ENCODE measurements at regions not wholly inside any gene's neighbourhood (a gene's known extent, or its start where the extent isn't known, plus 50 kb on each side); places are given as distances from the start of the nearest gene placed in this dataset.
"Not testable (repeated sequence)": the region's sequence is repeated elsewhere in the genome, so short reads cannot be mapped to it uniquely, and the experiment has no call there.

DNA sequence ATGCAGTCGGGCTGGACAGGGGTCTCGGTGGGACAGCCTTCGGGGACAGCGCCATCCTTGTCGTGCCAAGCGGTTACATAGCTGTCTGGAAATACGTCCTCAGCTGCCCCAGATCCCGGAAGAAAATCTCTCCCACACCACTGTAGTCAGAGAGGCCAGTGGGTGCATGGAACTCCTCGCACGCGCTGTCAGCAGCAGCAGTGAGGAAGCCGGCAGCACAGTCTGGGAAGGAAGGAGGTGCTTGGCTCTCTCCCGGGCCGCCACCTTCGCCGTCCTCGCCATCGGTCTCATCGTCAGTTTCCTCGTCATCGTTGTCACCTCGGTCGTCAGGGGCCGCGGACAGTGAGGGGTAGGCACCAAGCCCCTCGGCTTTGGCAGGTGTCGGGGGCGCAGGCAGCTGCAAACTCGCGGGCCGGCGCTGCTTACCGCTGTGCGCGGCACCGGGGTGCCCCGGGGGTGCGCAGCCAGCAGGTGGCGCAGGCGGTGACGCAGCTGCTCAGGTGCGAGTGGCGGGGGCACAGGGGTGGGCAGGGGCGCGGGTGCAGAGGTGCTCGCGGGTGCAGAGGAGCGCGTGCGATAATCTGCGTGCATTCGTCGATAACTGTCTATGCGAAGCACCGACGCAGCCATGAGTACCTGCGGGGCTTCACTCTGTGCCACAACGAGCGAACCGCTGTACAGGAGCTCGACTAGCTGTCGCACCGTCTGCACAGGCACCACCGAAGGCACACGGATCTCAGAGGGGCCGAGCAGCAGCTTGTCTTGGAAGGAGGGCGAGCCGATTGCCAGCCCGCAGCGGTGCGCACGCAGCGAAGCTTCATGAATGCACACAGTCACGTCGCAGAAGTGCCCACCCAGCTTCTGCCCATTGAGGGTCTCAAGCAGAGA lies 89.2 kb downstream of the LIMS3 start:
- intact Hi-C loops (cut with micrococcal nuclease), result not testable (repeated sequence)

DNA sequence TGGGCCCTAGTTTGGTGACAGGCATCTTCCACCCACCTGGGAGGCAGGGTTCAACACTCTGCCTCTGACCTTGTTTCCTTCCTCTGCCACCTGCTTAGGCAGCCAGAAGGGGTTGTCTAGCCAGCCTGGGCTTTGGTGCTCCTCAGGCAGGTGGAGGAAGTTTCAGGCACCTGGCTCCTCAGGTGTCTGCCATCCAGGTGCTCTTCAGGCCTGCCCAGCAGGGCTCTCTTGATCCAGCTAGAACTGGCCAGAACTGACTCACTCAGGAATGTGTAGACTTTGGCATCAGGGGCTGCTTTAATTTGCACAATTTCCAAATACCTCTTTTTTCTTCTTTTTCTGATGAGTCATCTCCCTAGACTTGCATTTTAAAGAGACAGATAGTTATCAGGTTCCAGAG lies 100.9 kb downstream of the LIMS3 start:
- H3K79me2 ChIP-seq (ENCODE audit: insufficient read depth, low read length); H3K4me1 ChIP-seq (ENCODE audit: control insufficient read depth in 1 of 2, insufficient read depth in 2 of 2, low read length in 2 of 2); H3K36me3 ChIP-seq (ENCODE audit: control insufficient read depth in 1 of 2, insufficient read depth in 2 of 2, low read length in 2 of 2); H3K9ac ChIP-seq (ENCODE audit: low read length); DNase-seq (ENCODE audit: low read depth, low spot score); H3K9me2 ChIP-seq (ENCODE audit: insufficient read depth); ATAC-seq; POLR2A ChIA-PET; BruUV-seq (replicated peaks); RAD21 ChIA-PET (ENCODE audit: low non-redundant PET in 1 of 2, low total read pairs in 2 of 2, uncharacterized antibody in 2 of 2, unreplicated experiment in 2 of 2); CTCF ChIA-PET; H3K9me3 ChIP-seq (ENCODE audit: control insufficient read depth in 1 of 2, insufficient read depth in 1 of 2, low read depth in 1 of 2, low read length in 2 of 2); H3K27me3 ChIP-seq (ENCODE audit: insufficient read depth, low read length); H3K4me2 ChIP-seq (ENCODE audit: low read length); H3K27ac ChIP-seq (ENCODE audit: low read depth, low read length); H2AFZ ChIP-seq (ENCODE audit: low read depth, low read length, poor library complexity, severe bottlenecking); H4K20me1 ChIP-seq (ENCODE audit: insufficient read depth); intact Hi-C loops (cut with micrococcal nuclease); H3K4me3 ChIP-seq (replicated peaks in 1 of 2; ENCODE audit: low read depth in 1 of 2, low read length in 2 of 2): not testable (repeated sequence)

More for the DNA sequence above, 89.2 kb downstream of the LIMS3 start:
- BruUV-seq (replicated peaks); H3K79me2 ChIP-seq (ENCODE audit: insufficient read depth, low read length); H4K20me1 ChIP-seq (ENCODE audit: insufficient read depth); H3K9ac ChIP-seq (ENCODE audit: low read length); RAD21 ChIA-PET (ENCODE audit: low non-redundant PET in 1 of 2, low total read pairs in 2 of 2, uncharacterized antibody in 2 of 2, unreplicated experiment in 2 of 2); H3K4me1 ChIP-seq (ENCODE audit: control insufficient read depth in 1 of 2, insufficient read depth in 2 of 2, low read length in 2 of 2); CTCF ChIA-PET; H3K27me3 ChIP-seq (ENCODE audit: insufficient read depth, low read length); H3K36me3 ChIP-seq (ENCODE audit: control insufficient read depth in 1 of 2, insufficient read depth in 2 of 2, low read length in 2 of 2); H3K27ac ChIP-seq (ENCODE audit: low read depth, low read length); H3K4me3 ChIP-seq (replicated peaks in 1 of 2; ENCODE audit: low read depth in 1 of 2, low read length in 2 of 2); H3K9me2 ChIP-seq (ENCODE audit: insufficient read depth); H2AFZ ChIP-seq (ENCODE audit: low read depth, low read length, poor library complexity, severe bottlenecking); DNase-seq (ENCODE audit: low read depth, low spot score); H3K4me2 ChIP-seq (ENCODE audit: low read length); POLR2A ChIA-PET; H3K9me3 ChIP-seq (ENCODE audit: control insufficient read depth in 1 of 2, insufficient read depth in 1 of 2, low read depth in 1 of 2, low read length in 2 of 2): not testable (repeated sequence)
- ATAC-seq, result peak; percentile 61

- intact Hi-C loops (cut with micrococcal nuclease); H3K36me3 ChIP-seq (ENCODE audit: control insufficient read depth in 1 of 2, insufficient read depth in 2 of 2, low read length in 2 of 2); H3K27me3 ChIP-seq (ENCODE audit: insufficient read depth, low read length); RAD21 ChIA-PET (ENCODE audit: low non-redundant PET in 1 of 2, low total read pairs in 2 of 2, uncharacterized antibody in 2 of 2, unreplicated experiment in 2 of 2); H3K9me2 ChIP-seq (ENCODE audit: insufficient read depth); H3K9me3 ChIP-seq (ENCODE audit: control insufficient read depth in 1 of 2, insufficient read depth in 1 of 2, low read depth in 1 of 2, low read length in 2 of 2); DNase-seq (ENCODE audit: low read depth, low spot score); H3K4me3 ChIP-seq (replicated peaks in 1 of 2; ENCODE audit: low read depth in 1 of 2, low read length in 2 of 2); H3K79me2 ChIP-seq (ENCODE audit: insufficient read depth, low read length); H3K27ac ChIP-seq (ENCODE audit: low read depth, low read length); POLR2A ChIA-PET; CTCF ChIA-PET; H3K4me1 ChIP-seq (ENCODE audit: control insufficient read depth in 1 of 2, insufficient read depth in 2 of 2, low read length in 2 of 2); H4K20me1 ChIP-seq (ENCODE audit: insufficient read depth); BruUV-seq (replicated peaks); H2AFZ ChIP-seq (ENCODE audit: low read depth, low read length, poor library complexity, severe bottlenecking); H3K4me2 ChIP-seq (ENCODE audit: low read length); H3K9ac ChIP-seq (ENCODE audit: low read length): not testable (repeated sequence)
- ATAC-seq, result 0 out of 2 replicates have a peak, but pooled peaks have one; percentile 57
Observed at GRCh38 chr2:110002502-110002901, 104.0 kb downstream of the LIMS3 start.

DNA sequence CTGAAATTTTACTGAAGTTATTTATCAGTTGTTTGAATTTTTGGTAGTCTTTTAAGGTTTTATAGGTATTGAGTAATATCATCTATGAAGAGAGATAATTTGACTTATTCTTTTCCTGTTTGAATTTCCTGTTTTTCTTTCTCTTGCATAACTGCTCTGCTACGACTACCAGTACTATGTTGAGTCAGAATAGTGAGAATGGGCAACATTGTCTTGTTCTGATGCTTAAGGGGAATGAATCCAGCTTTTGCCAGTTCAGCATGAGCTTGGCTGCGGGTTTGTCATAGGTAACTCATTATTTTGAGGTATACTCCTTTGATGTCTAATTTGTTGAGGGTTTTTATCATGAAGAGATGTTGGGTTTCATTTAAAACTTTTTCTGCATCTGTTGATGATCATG lies 102.2 kb downstream of the MALL start:
- H3K9me2 ChIP-seq (ENCODE audit: insufficient read depth); H2AFZ ChIP-seq (ENCODE audit: low read depth, low read length, poor library complexity, severe bottlenecking); intact Hi-C loops (cut with micrococcal nuclease); ATAC-seq; H3K9me3 ChIP-seq (ENCODE audit: control insufficient read depth in 1 of 2, insufficient read depth in 1 of 2, low read depth in 1 of 2, low read length in 2 of 2); POLR2A ChIA-PET; H3K4me1 ChIP-seq (ENCODE audit: control insufficient read depth in 1 of 2, insufficient read depth in 2 of 2, low read length in 2 of 2); H3K36me3 ChIP-seq (ENCODE audit: control insufficient read depth in 1 of 2, insufficient read depth in 2 of 2, low read length in 2 of 2); H3K27ac ChIP-seq (ENCODE audit: low read depth, low read length); H3K4me3 ChIP-seq (replicated peaks in 1 of 2; ENCODE audit: low read depth in 1 of 2, low read length in 2 of 2); H3K27me3 ChIP-seq (ENCODE audit: insufficient read depth, low read length); H3K9ac ChIP-seq (ENCODE audit: low read length); H3K4me2 ChIP-seq (ENCODE audit: low read length); BruUV-seq (replicated peaks); H3K79me2 ChIP-seq (ENCODE audit: insufficient read depth, low read length); CTCF ChIA-PET; RAD21 ChIA-PET (ENCODE audit: low non-redundant PET in 1 of 2, low total read pairs in 2 of 2, uncharacterized antibody in 2 of 2, unreplicated experiment in 2 of 2); H4K20me1 ChIP-seq (ENCODE audit: insufficient read depth); DNase-seq (ENCODE audit: low read depth, low spot score): not testable (repeated sequence)

Measured in HCT116 (cell line).